GM12891 (cell line): ENCODE measurements at regions not wholly inside any gene's neighbourhood (a gene's known extent, or its start where the extent isn't known, plus 50 kb on each side); places are given as distances from the start of the nearest gene placed in this dataset.

Experiments used
- PAX5 ChIP-seq: IDR thresholded peaks from 2 replicates; pipeline ENCODE4 v1.6.1; 2011; ENCODE audit warnings: low read length, moderate library complexity, mild to moderate bottlenecking; ENCODE audit not compliant: insufficient read depth, severe bottlenecking
- POLR2A ChIP-seq: IDR thresholded peaks from 2 replicates; pipeline ENCODE4 v1.6.1; 2011; ENCODE audit warnings: low read depth, low read length, control low read depth
- POLR2AphosphoS5 ChIP-seq: IDR thresholded peaks from 2 replicates; pipeline ENCODE4 v1.6.1; 2011; ENCODE audit warnings: low read depth, low read length, control low read depth
- SPI1 ChIP-seq: IDR thresholded peaks from 2 replicates; pipeline ENCODE4 v1.6.1; 2011; ENCODE audit warnings: low read depth, low read length, control low read depth
- TAF1 ChIP-seq: IDR thresholded peaks from 2 replicates; pipeline ENCODE4 v1.6.1; 2011; ENCODE audit warnings: low read depth, low read length, control low read depth

GRCh38 chr17:33765871-33766270, 472.8 kb upstream of the ASIC2 start:
- TF ChIP-seq POLR2A (no peak), TAF1 (no peak), PAX5 (no peak), SPI1 (no peak), POLR2AphosphoS5 (no peak)
